IMR-90 (cell line): ENCODE measurements at regions not wholly inside any gene's neighbourhood (a gene's known extent, or its start where the extent isn't known, plus 50 kb on each side); places are given as distances from the start of the nearest gene placed in this dataset.
A peak's percentile ranks its signal among the peaks of the same experiment; 100 is the strongest.

Experiments
- ATAC-seq: fragments of 200-7000 bp; cut with Tn5 transposase; 2 replicates; pipeline ENCODE4 v1.9.1; 2020; ENCODE audit warnings: low read depth, mild to moderate bottlenecking, moderate library complexity
- BruUV-seq: library from RNA; stranded (reverse); fragments of 400-500 nt; replicated peaks from 2 replicates; lab custom pipeline; 2021; lab: Mats Ljungman, UMichigan
- CTCF ChIA-PET: fragments of 300-600 bp; formaldehyde crosslinking; extraction: SDS; loops from one replicate; lab custom pipeline; 2021; ENCODE audit warnings: antibody characterized with exemption; lab: Yijun Ruan, JAX
- POLR2A ChIA-PET: fragments of 300-600 bp; sonication (Branson Sonifier 250); formaldehyde crosslinking; loops from one replicate; lab custom pipeline; 2022; ENCODE audit warnings: antibody characterized with exemption; ENCODE audit not compliant: unreplicated experiment; lab: Charles Lee
- DNase-seq: peaks from one replicate; pipeline ENCODE4 v3.0.0; 2013
- H2AFZ ChIP-seq: replicated peaks from 2 replicates; pipeline ENCODE3; 2013; ENCODE audit warnings: low read length, mild to moderate bottlenecking; ENCODE audit not compliant: poor library complexity
- H2AK5ac ChIP-seq: 2 replicates; pipeline ENCODE4 v1.6.1; 2013; ENCODE audit warnings: low read depth, low read length, inconsistent platforms
- H2AK9ac ChIP-seq: replicated peaks from 2 replicates; pipeline ENCODE3; 2013; ENCODE audit warnings: mild to moderate bottlenecking, low read depth, low read length, moderate library complexity; ENCODE audit not compliant: poor library complexity
- H2BK120ac ChIP-seq: 2 replicates; pipeline ENCODE4 v1.6.1; 2013; ENCODE audit warnings: low read depth, low read length, inconsistent platforms
- H2BK15ac ChIP-seq: 3 replicates; pipeline ENCODE4 v1.6.1; 2013; ENCODE audit warnings: low read depth, low read length, inconsistent platforms
- H2BK20ac ChIP-seq: 2 replicates; pipeline ENCODE4 v1.6.1; 2013; ENCODE audit warnings: low read depth, mild to moderate bottlenecking, inconsistent platforms, low read length, moderate library complexity
- H2BK5ac ChIP-seq: 2 replicates; pipeline ENCODE4 v1.6.1; 2013; ENCODE audit warnings: mild to moderate bottlenecking, low read depth, low read length, inconsistent platforms; ENCODE audit not compliant: poor library complexity, severe bottlenecking
- H3K14ac ChIP-seq: replicated peaks from 2 replicates; pipeline ENCODE4 v1.6.1; 2013; ENCODE audit warnings: low read depth, low read length, inconsistent platforms
- H3K18ac ChIP-seq: 2 replicates; pipeline ENCODE4 v1.6.1; 2013; ENCODE audit warnings: low read depth, low read length, control low read depth
- H3K23ac ChIP-seq: 2 replicates; pipeline ENCODE4 v1.6.1; 2013; ENCODE audit warnings: low read depth, low read length, inconsistent platforms
- H3K27ac ChIP-seq: 2 replicates; pipeline ENCODE4 v1.5.1; 2013; ENCODE audit warnings: mild to moderate bottlenecking, control low read depth, low read length; ENCODE audit not compliant: insufficient read depth
- H3K27me3 ChIP-seq: 2 replicates; pipeline ENCODE4 v1.6.1; 2013; ENCODE audit warnings: low read length; ENCODE audit not compliant: control insufficient read depth, insufficient read depth
- H3K36me3 ChIP-seq: 2 replicates; pipeline ENCODE4 v1.6.1; 2013; ENCODE audit warnings: low read length, mixed read lengths; ENCODE audit not compliant: control insufficient read depth, insufficient read depth
- H3K4ac ChIP-seq: 2 replicates; pipeline ENCODE4 v1.6.1; 2013; ENCODE audit warnings: low read depth, low read length, inconsistent platforms
- H3K4me1 ChIP-seq: 2 replicates; pipeline ENCODE4 v1.6.1; 2013; ENCODE audit warnings: low read length, mixed read lengths; ENCODE audit not compliant: control insufficient read depth, insufficient read depth
- H3K4me2 ChIP-seq: 2 replicates; pipeline ENCODE4 v1.6.1; 2013; ENCODE audit warnings: low read depth, mild to moderate bottlenecking, control low read depth, low read length, moderate library complexity
- H3K4me3 ChIP-seq: 2 replicates; pipeline ENCODE4 v1.5.1; 2013; ENCODE audit warnings: low read depth, mild to moderate bottlenecking, control low read depth, low read length, moderate library complexity; ENCODE audit not compliant: insufficient read depth
- H3K56ac ChIP-seq: 2 replicates; pipeline ENCODE4 v1.6.1; 2013; ENCODE audit warnings: low read length, inconsistent platforms; ENCODE audit not compliant: insufficient read depth; ENCODE audit errors: extremely low read depth
- H3K79me1 ChIP-seq, 2 experiments: 2 replicates each; pipeline ENCODE4 v1.6.1; 2013; ENCODE audit warnings: low read length in 2 of 2, inconsistent platforms in 1 of 2, low read depth in 1 of 2
- H3K9ac ChIP-seq: 2 replicates; pipeline ENCODE4 v1.6.1; 2013; ENCODE audit warnings: low read depth, low read length, control low read depth
- H3K9me1 ChIP-seq: 2 replicates; pipeline ENCODE4 v1.6.1; 2013; ENCODE audit warnings: low read length, inconsistent platforms; ENCODE audit not compliant: insufficient read depth
- H3K9me3 ChIP-seq: 2 replicates; pipeline ENCODE4 v1.6.1; 2013; ENCODE audit warnings: low read length; ENCODE audit not compliant: control insufficient read depth, insufficient read depth
- H4K20me1 ChIP-seq: 2 replicates; pipeline ENCODE4 v1.6.1; 2013; ENCODE audit warnings: low read length, inconsistent platforms; ENCODE audit not compliant: insufficient read depth
- H4K5ac ChIP-seq: 2 replicates; pipeline ENCODE4 v1.6.1; 2013; ENCODE audit warnings: mild to moderate bottlenecking, low read depth, low read length, control low read depth
- H4K8ac ChIP-seq, 2 experiments: 2 replicates each; pipeline ENCODE4 v1.6.1; 2013; ENCODE audit warnings: low read depth in 2 of 2, low read length in 2 of 2, control low read depth in 1 of 2, inconsistent platforms in 1 of 2
- H4K91ac ChIP-seq: 2 replicates; pipeline ENCODE4 v1.6.1; 2013; ENCODE audit warnings: low read depth, low read length, inconsistent platforms; ENCODE audit not compliant: insufficient read depth
- FOS ChIP-seq: fragments of 150-350 bp; IDR thresholded peaks from 2 replicates; pipeline ENCODE4 v1.6.1; 2016; ENCODE audit warnings: low read depth, low read length
- WGBS, 2 experiments: methylation state at CpG; one replicate each; pipeline versions ENCODE4 v1.1.5 to v1.1.7; 2013; ENCODE audit warnings: missing lambda C conversion rate in 2 of 2; ENCODE audit not compliant: insufficient read length in 1 of 2; ENCODE audit errors: extremely low coverage in 2 of 2; 5-methylcytosine and 5-hydroxymethylcytosine counted together
- dilution Hi-C: fragments of 300-500 bp; cut with HindIII; formaldehyde crosslinking; loops from one replicate; pipeline ENCODE4 v1.14.3; 2018; ENCODE audit warnings: low sequenced_read_pairs; ENCODE audit not compliant: unreplicated experiment
- in situ Hi-C: fragments of 300-500 bp; cut with MboI; formaldehyde crosslinking; loops from 3 replicates; pipeline ENCODE4 v1.14.3; 2019; ENCODE audit warnings: low sequenced_read_pairs, inconsistent platforms, mixed read lengths
- intact Hi-C: fragments of 100-400 bp; cut with micrococcal nuclease; formaldehyde crosslinking; loops from 2 replicates; pipeline ENCODE4 v1.10.0; 2022
- TF ChIP-seq, protein P1 (sequence below): conservative IDR thresholded peaks from 2 replicates; pipeline ENCODE4 v1.5.1; 2012; ENCODE audit warnings: mild to moderate bottlenecking, low read depth, low read length, improper control_type of control experiment

DNA sequence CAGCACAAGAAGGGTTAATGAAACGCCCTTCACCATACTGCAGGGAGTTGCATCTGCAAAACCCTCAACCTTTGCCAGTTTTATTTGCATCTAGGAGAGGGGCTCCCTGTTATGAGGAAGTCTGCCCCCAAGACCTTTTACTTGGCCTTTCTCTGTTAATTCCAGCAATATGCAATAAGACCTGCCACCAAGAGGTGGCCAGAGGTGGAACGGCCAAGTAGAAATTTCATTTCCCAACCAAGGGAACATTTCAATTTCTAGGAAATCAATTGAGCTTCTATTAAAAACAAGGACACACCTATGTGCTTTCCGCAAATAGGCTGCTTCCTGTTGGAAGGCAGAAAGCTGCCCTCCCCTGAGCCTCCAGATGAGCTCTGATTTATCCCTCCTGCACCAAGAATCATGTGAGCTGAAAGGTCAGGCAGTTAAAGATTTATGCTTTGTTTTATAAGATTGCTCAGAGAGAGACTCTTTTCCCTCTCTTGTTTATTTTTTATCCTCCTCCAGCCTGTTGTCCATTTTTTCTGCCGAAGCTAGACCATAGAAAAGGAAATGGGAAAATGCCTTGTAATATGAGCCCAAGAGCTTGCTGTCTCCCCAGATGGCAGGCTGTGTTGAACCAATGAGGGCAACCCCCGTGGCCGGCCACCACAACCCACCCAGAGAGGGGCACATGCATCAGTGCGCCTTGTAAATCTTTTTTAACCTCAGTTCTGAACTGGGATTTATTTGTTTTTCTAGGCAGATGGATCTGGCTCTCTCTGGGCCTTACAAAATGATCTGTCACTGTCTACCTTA lies 572.8 kb downstream of the TLE1 start:
- Histone ChIP-seq H2BK20ac (no peak overlapping the region), H3K56ac (no peak overlapping the region), H3K9me3 (no peaks in the 10 kb centered on the region), H4K8ac (no peak overlapping the region), H3K23ac (no peak overlapping the region), H4K91ac (no peak overlapping the region), H3K79me1 (no peaks in the 10 kb centered on the region), H3K4me3 (no peak overlapping the region), H2BK15ac (no peak overlapping the region), H3K14ac (no peak overlapping the region), H2BK120ac (no peak overlapping the region), H4K5ac (no peak overlapping the region), H3K9ac (no peak overlapping the region), H3K27me3 (no peaks in the 10 kb centered on the region), H2AK5ac (no peak overlapping the region), H3K36me3 (no peaks in the 10 kb centered on the region), H3K9me1 (peaks cover 6% of the 10 kb centered on the region; the same call in 1 of the 2 replicates), H2AFZ (peak overlapping the region; percentile 57), H3K18ac (no peak overlapping the region; the same call in 1 of the 2 replicates), H3K4ac (no peak overlapping the region), H2BK5ac (no peak overlapping the region), H2AK9ac (no peak overlapping the region), H3K27ac (no peak overlapping the region), H3K4me2 (no peak overlapping the region), H4K20me1 (no peaks in the 10 kb centered on the region), H3K4me1 (peaks cover 2% of the 10 kb centered on the region)
- intact Hi-C loops (no loop called here), dilution Hi-C loops (no loop called here), in situ Hi-C loops (no loop called here)
- ChIA-PET POLR2A (no interaction called here), CTCF (interaction anchor here (1.3 kb wide), 1 partner anchor 13 kb away, joined by 7 read pairs; no protein-coding TSS in a partner anchor)
- peak; percentile 77 for ATAC-seq
- peak; percentile 47 for DNase-seq
- TF ChIP-seq, protein P1, sequence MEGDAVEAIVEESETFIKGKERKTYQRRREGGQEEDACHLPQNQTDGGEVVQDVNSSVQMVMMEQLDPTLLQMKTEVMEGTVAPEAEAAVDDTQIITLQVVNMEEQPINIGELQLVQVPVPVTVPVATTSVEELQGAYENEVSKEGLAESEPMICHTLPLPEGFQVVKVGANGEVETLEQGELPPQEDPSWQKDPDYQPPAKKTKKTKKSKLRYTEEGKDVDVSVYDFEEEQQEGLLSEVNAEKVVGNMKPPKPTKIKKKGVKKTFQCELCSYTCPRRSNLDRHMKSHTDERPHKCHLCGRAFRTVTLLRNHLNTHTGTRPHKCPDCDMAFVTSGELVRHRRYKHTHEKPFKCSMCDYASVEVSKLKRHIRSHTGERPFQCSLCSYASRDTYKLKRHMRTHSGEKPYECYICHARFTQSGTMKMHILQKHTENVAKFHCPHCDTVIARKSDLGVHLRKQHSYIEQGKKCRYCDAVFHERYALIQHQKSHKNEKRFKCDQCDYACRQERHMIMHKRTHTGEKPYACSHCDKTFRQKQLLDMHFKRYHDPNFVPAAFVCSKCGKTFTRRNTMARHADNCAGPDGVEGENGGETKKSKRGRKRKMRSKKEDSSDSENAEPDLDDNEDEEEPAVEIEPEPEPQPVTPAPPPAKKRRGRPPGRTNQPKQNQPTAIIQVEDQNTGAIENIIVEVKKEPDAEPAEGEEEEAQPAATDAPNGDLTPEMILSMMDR: no peak
- TF ChIP-seq FOS: no peak
- no TSS peak for BruUV-seq
- 86% methylated on average over 1 of the region's 7 CpGs; no CpG with 5 or more reads in 1 of the 2 experiments for WGBS, 2 experiments
